SK-N-SH treated with all-trans-retinoic acid at 6 μM for 48 hours (cell line): ENCODE measurements at regions not wholly inside any gene's neighbourhood (a gene's known extent, or its start where the extent isn't known, plus 50 kb on each side); places are given as distances from the start of the nearest gene placed in this dataset.

Source experiments
- ISL1 ChIP-seq: fragments of 250-450 bp; sonication (Bioruptor Pico); IDR thresholded peaks from 2 replicates; pipeline ENCODE4 v2.1.2; 2022; ENCODE audit warnings: mild to moderate bottlenecking, moderate library complexity
- PATZ1 ChIP-seq: fragments of 250-450 bp; sonication (Bioruptor Pico); IDR thresholded peaks from 2 replicates; pipeline ENCODE4 v1.8.0; 2020; ENCODE audit warnings: mild to moderate bottlenecking, moderate library complexity, borderline replicate concordance
- POU6F1 ChIP-seq: fragments of 250-450 bp; sonication (Bioruptor Pico); IDR thresholded peaks from 2 replicates; pipeline ENCODE4 v1.8.0; 2021; ENCODE audit warnings: low read depth, mild to moderate bottlenecking, moderate library complexity, borderline replicate concordance
- PPARA ChIP-seq: fragments of 250-450 bp; sonication (Bioruptor Pico); IDR thresholded peaks from 2 replicates; pipeline ENCODE4 v1.5.0; 2020; ENCODE audit warnings: mild to moderate bottlenecking, borderline replicate concordance
- RARB ChIP-seq: fragments of 250-450 bp; sonication (Bioruptor Pico); IDR thresholded peaks from 2 replicates; pipeline ENCODE4 v1.8.0; 2021; ENCODE audit warnings: mild to moderate bottlenecking, moderate library complexity
- TCF4 ChIP-seq: fragments of 250-450 bp; sonication (Bioruptor Pico); IDR thresholded peaks from 2 replicates; pipeline ENCODE4 v1.8.0; 2021; ENCODE audit warnings: mild to moderate bottlenecking, moderate library complexity, borderline replicate concordance
- TOX ChIP-seq: fragments of 250-450 bp; sonication (Bioruptor Pico); IDR thresholded peaks from 2 replicates; pipeline ENCODE4 v1.8.0; 2021; ENCODE audit warnings: mild to moderate bottlenecking, moderate library complexity, borderline replicate concordance
- TSHZ2 ChIP-seq: fragments of 250-450 bp; sonication (Bioruptor Pico); IDR thresholded peaks from 2 replicates; pipeline ENCODE4 v1.5.0; 2020; ENCODE audit warnings: mild to moderate bottlenecking, moderate library complexity
- ZFP3 ChIP-seq: fragments of 250-450 bp; sonication (Bioruptor Pico); IDR thresholded peaks from 2 replicates; pipeline ENCODE4 v1.5.0; 2020; ENCODE audit warnings: mild to moderate bottlenecking, moderate library complexity
- ZNF565 ChIP-seq: fragments of 450-650 bp; formaldehyde crosslinking; conservative IDR thresholded peaks from 2 replicates; pipeline ENCODE4 v1.5.0; 2020; ENCODE audit warnings: low read depth, mild to moderate bottlenecking, moderate library complexity
- ZNF8 ChIP-seq: fragments of 450-650 bp; formaldehyde crosslinking; IDR thresholded peaks from 2 replicates; pipeline ENCODE4 v1.5.0; 2020; ENCODE audit warnings: mild to moderate bottlenecking, moderate library complexity

- no peak for TF ChIP-seq PATZ1 (CRISPR knock-in tag)
- TF ChIP-seq RARB (CRISPR knock-in tag), result no peak
- no peak for TF ChIP-seq TOX (CRISPR knock-in tag)
- no peak for TF ChIP-seq POU6F1 (CRISPR knock-in tag)
- TF ChIP-seq ZFP3 (CRISPR knock-in tag), result no peak
- no peak for TF ChIP-seq ZNF8
- TF ChIP-seq ZNF565 (CRISPR knock-in tag), result no peak
- TF ChIP-seq TCF4 (CRISPR knock-in tag), result peak; percentile 81
- no peak for TF ChIP-seq ISL1 (CRISPR knock-in tag)
- no peak for TF ChIP-seq TSHZ2
- TF ChIP-seq PPARA (CRISPR knock-in tag), result no peak
Measured at GRCh38 chr7:142533920-142534319, 215.4 kb upstream of the PRSS1 start.
